Mucosa of descending colon (tissue), 3 donors: ENCODE measurements at regions not wholly inside any gene's neighbourhood (a gene's known extent, or its start where the extent isn't known, plus 50 kb on each side); places are given as distances from the start of the nearest gene placed in this dataset.

Experiments used
- ATAC-seq: fragments of 200-7000 bp; cut with Tn5 transposase; one replicate; pipeline ENCODE4 v1.9.1; 2020; ENCODE audit warnings: mild to moderate bottlenecking, moderate library complexity
- DNase-seq, 3 donors: peaks; one replicate each; pipeline ENCODE4 v3.0.0-alpha.2; 2020
- H3K36me3 ChIP-seq: fragments of 200-600 bp; one replicate; pipeline ENCODE4 v1.8.0; 2021; ENCODE audit warnings: low read depth, mild to moderate bottlenecking
- H3K4me1 ChIP-seq: fragments of 200-600 bp; one replicate; pipeline ENCODE4 v1.8.0; 2021; ENCODE audit warnings: low read depth, mild to moderate bottlenecking
- H3K4me3 ChIP-seq: fragments of 200-600 bp; one replicate; pipeline ENCODE4 v1.8.0; 2021; ENCODE audit warnings: mild to moderate bottlenecking
- H3K9me3 ChIP-seq: fragments of 200-600 bp; one replicate; pipeline ENCODE4 v1.8.0; 2021; ENCODE audit warnings: mild to moderate bottlenecking
- CTCF ChIP-seq: fragments of 200-600 bp; IDR thresholded peaks from one replicate; pipeline ENCODE4 v1.8.0; 2022; ENCODE audit warnings: antibody characterized with exemption, mild to moderate bottlenecking
- intact Hi-C, 2 donors: fragments of 100-400 bp; cut with DNase I in 1 of 2; cut with micrococcal nuclease in 1 of 2; formaldehyde crosslinking; loops; one replicate each; pipeline versions ENCODE4 v1.11.0 to v1.11.1; 2022; cut with DNase I, micrococcal nuclease
- donor health status: DM: no; HTN: no; CAD: no; lungs with moderate emphysema.
- donor health status: DM: no; HTN: no; CAD: no.
- donor health status: DM: no; HTN: yes; CAD: no.

- Histone ChIP-seq H3K4me1 (no peaks in the 10 kb centered on the region), H3K36me3 (no peaks in the 10 kb centered on the region), H3K4me3 (no peak overlapping the region), H3K9me3 (no peaks in the 10 kb centered on the region)
- DNase-seq: no peak
- intact Hi-C loops: no loop called here
- TF ChIP-seq CTCF: no peak
- no peak for ATAC-seq
These were observed 92.5 kb downstream of the TMPRSS5 start for GRCh38 chr11:113613619-113614018.

- no peak for TF ChIP-seq CTCF
- intact Hi-C loops: no loop called here
- ATAC-seq: no peak
These were observed 101.9 kb downstream of the TMPRSS5 start for GRCh38 chr11:113604186-113604585.

GRCh38 chr11:113603277-113604059 lies 102.6 kb downstream of the TMPRSS5 start:
- ATAC-seq: no peak
- H3K4me3 ChIP-seq: no peak overlapping the region
- H3K9me3 ChIP-seq: no peaks in the 10 kb centered on the region
- no peaks in the 10 kb centered on the region for H3K4me1 ChIP-seq
- intact Hi-C loops: no loop called here
- TF ChIP-seq CTCF: no peak
- H3K36me3 ChIP-seq: no peaks in the 10 kb centered on the region
- no peak for DNase-seq

More at GRCh38 chr11:113604186-113604585, 101.9 kb downstream of the TMPRSS5 start:
- Histone ChIP-seq H3K4me3 (no peak overlapping the region), H3K36me3 (no peaks in the 10 kb centered on the region), H3K9me3 (no peaks in the 10 kb centered on the region), H3K4me1 (no peaks in the 10 kb centered on the region)
- DNase-seq: no peak

- ATAC-seq (no peak), DNase-seq (no peak)
- Histone ChIP-seq H3K4me3 (no peak overlapping the region), H3K9me3 (no peaks in the 10 kb centered on the region), H3K4me1 (no peaks in the 10 kb centered on the region), H3K36me3 (no peaks in the 10 kb centered on the region)
- intact Hi-C loops: no loop called here
- no peak for TF ChIP-seq CTCF
These were observed 103.6 kb downstream of the TMPRSS5 start for GRCh38 chr11:113602483-113602882.

GRCh38 chr11:113596658-113597057 lies 109.5 kb downstream of the TMPRSS5 start:
- ATAC-seq (no peak), DNase-seq (no peak)
- H3K4me3 ChIP-seq: no peak overlapping the region
- intact Hi-C loops: no loop called here
- H3K9me3 ChIP-seq: no peaks in the 10 kb centered on the region
- TF ChIP-seq CTCF: no peak
- no peaks in the 10 kb centered on the region for H3K36me3 ChIP-seq
- H3K4me1 ChIP-seq: no peaks in the 10 kb centered on the region
